Fibroblast of lung (primary cell): ENCODE measurements at regions not wholly inside any gene's neighbourhood (a gene's known extent, or its start where the extent isn't known, plus 50 kb on each side); places are given as distances from the start of the nearest gene placed in this dataset.

Experiments
- DNase-seq, 2 donors: peaks; one replicate each; pipeline versions ENCODE4 v3.0.0 to v3.0.0-alpha.2; 2010; ENCODE audit warnings: low read depth in 2 of 2
- H2AFZ ChIP-seq: 2 replicates; pipeline ENCODE4 v1.5.1; 2012; ENCODE audit warnings: low read length, control low read depth, inconsistent platforms
- H3K27ac ChIP-seq: 2 replicates; pipeline ENCODE4 v1.5.1; 2011; ENCODE audit warnings: low read length, control low read depth; ENCODE audit not compliant: insufficient read depth
- H3K27me3 ChIP-seq: 2 replicates; pipeline ENCODE4 v1.5.1; 2011; ENCODE audit warnings: mild to moderate bottlenecking, low read length; ENCODE audit not compliant: control insufficient read depth, insufficient read depth
- H3K36me3 ChIP-seq: 2 replicates; pipeline ENCODE4 v1.5.1; 2011; ENCODE audit warnings: low read length; ENCODE audit not compliant: control insufficient read depth, insufficient read depth
- H3K4me1 ChIP-seq: 2 replicates; pipeline ENCODE4 v1.5.1; 2011; ENCODE audit warnings: low read length; ENCODE audit not compliant: control insufficient read depth, insufficient read depth; ENCODE audit errors: extremely low read depth
- H3K4me2 ChIP-seq: 2 replicates; pipeline ENCODE4 v1.5.1; 2011; ENCODE audit warnings: low read length, control low read depth; ENCODE audit not compliant: insufficient read depth; ENCODE audit errors: extremely low read depth
- H3K4me3 ChIP-seq, 4 experiments: fragments of 200-600 bp in 1 of 4; sonication (generic) in 1 of 4; replicated peaks in 1 of 4; 2 replicates each; pipeline ENCODE4 v1.5.1; 2011 to 2016; ENCODE audit warnings: low read length in 4 of 4, low read depth in 3 of 4, mild to moderate bottlenecking in 3 of 4, control low read depth in 2 of 4, inconsistent platforms in 1 of 4, mixed read lengths in 1 of 4; ENCODE audit not compliant: insufficient read depth in 1 of 4; ENCODE audit errors: control extremely low read depth in 1 of 4
- H3K79me2 ChIP-seq: 2 replicates; pipeline ENCODE4 v1.5.1; 2012; ENCODE audit warnings: mild to moderate bottlenecking, low read length, inconsistent platforms; ENCODE audit not compliant: control insufficient read depth, insufficient read depth
- H3K9ac ChIP-seq: 2 replicates; pipeline ENCODE4 v1.5.1; 2011; ENCODE audit warnings: mild to moderate bottlenecking, low read length, control low read depth; ENCODE audit not compliant: insufficient read depth
- H3K9me3 ChIP-seq: 2 replicates; pipeline ENCODE4 v1.5.1; 2012; ENCODE audit warnings: low read depth, low read length; ENCODE audit not compliant: control insufficient read depth, insufficient read depth
- H4K20me1 ChIP-seq: 2 replicates; pipeline ENCODE4 v1.5.1; 2011; ENCODE audit warnings: low read length; ENCODE audit not compliant: control insufficient read depth, insufficient read depth; ENCODE audit errors: extremely low read depth
- CTCF ChIP-seq, 2 donors: IDR thresholded peaks in 1 of 2; conservative IDR thresholded peaks in 1 of 2; 1 replicate in 1 of 2; 2 replicates in 1 of 2; pipeline ENCODE4 v1.5.1; 2011 to 2012; ENCODE audit warnings: low read length in 2 of 2, control low read depth in 1 of 2, inconsistent platforms in 1 of 2, low read depth in 1 of 2, mild to moderate bottlenecking in 1 of 2
- EZH2 ChIP-seq: IDR thresholded peaks from 2 replicates; pipeline ENCODE4 v1.5.1; 2012; ENCODE audit warnings: low read length, control low read depth, mild to moderate bottlenecking; ENCODE audit errors: missing control alignments

GRCh38 chr19:46950526-46951170 is 69.0 kb upstream of the NPAS1 start:
- H3K4me2 ChIP-seq, result no peak overlapping the region
- H3K9ac ChIP-seq, result no peak overlapping the region
- H4K20me1 ChIP-seq, result no peaks in the 10 kb centered on the region
- peaks cover 16% of the 10 kb centered on the region for H3K79me2 ChIP-seq
- DNase-seq, result no peak
- peak overlapping the region; percentile 37 for H3K27ac ChIP-seq
- H3K4me1 ChIP-seq, result peaks cover 22% of the 10 kb centered on the region
- H3K36me3 ChIP-seq, result peaks cover 2% of the 10 kb centered on the region
- H3K4me3 ChIP-seq, result no peak overlapping the region
- H3K27me3 ChIP-seq, result no peaks in the 10 kb centered on the region
- TF ChIP-seq CTCF (conservative IDR thresholded peaks at IDR 0.05 in 1 of 2, IDR thresholded peaks at IDR 0.05 in 1 of 2; ENCODE audit: low read depth in 1 of 2, low read length in 2 of 2) (no peak), EZH2 (no peak)
- no peak overlapping the region for H2AFZ ChIP-seq
- no peaks in the 10 kb centered on the region for H3K9me3 ChIP-seq

- H3K27me3 ChIP-seq, result no peaks in the 10 kb centered on the region
- peaks cover 2% of the 10 kb centered on the region for H3K36me3 ChIP-seq
- no peak overlapping the region for H3K9ac ChIP-seq
- peak overlapping the region; percentile 37 for H3K27ac ChIP-seq
- DNase-seq, result peak; percentile 39 to 65
- H3K4me3 ChIP-seq, result no peak overlapping the region
- H2AFZ ChIP-seq, result no peak overlapping the region
- peaks cover 13% of the 10 kb centered on the region for H3K79me2 ChIP-seq
- H3K4me2 ChIP-seq, result peak overlapping the region; percentile 16
- no peak for TF ChIP-seq EZH2
- TF ChIP-seq CTCF (conservative IDR thresholded peaks at IDR 0.05 in 1 of 2, IDR thresholded peaks at IDR 0.05 in 1 of 2; ENCODE audit: low read depth in 1 of 2, low read length in 2 of 2), result no peak
- no peaks in the 10 kb centered on the region for H4K20me1 ChIP-seq
- peaks cover 16% of the 10 kb centered on the region for H3K4me1 ChIP-seq
- H3K9me3 ChIP-seq, result no peaks in the 10 kb centered on the region
These were observed 68.3 kb upstream of the NPAS1 start for GRCh38 chr19:46951171-46951986.

- Histone ChIP-seq H3K9ac (no peak overlapping the region), H4K20me1 (no peaks in the 10 kb centered on the region), H3K27me3 (no peaks in the 10 kb centered on the region), H3K4me1 (peaks cover 16% of the 10 kb centered on the region), H3K27ac (no peak overlapping the region), H3K9me3 (no peaks in the 10 kb centered on the region), H3K36me3 (peaks cover 2% of the 10 kb centered on the region), H3K4me2 (no peak overlapping the region), H3K4me3 (no peak overlapping the region), H2AFZ (no peak overlapping the region), H3K79me2 (peaks cover 6% of the 10 kb centered on the region)
- TF ChIP-seq CTCF (conservative IDR thresholded peaks at IDR 0.05 in 1 of 2, IDR thresholded peaks at IDR 0.05 in 1 of 2; ENCODE audit: low read depth in 1 of 2, low read length in 2 of 2), result no peak
- no peak for TF ChIP-seq EZH2
- DNase-seq, result no peak
These were observed 66.8 kb upstream of the NPAS1 start for GRCh38 chr19:46952874-46953273.
